HG03432 (cell line): ENCODE measurements at regions not wholly inside any gene's neighbourhood (a gene's known extent, or its start where the extent isn't known, plus 50 kb on each side); places are given as distances from the start of the nearest gene placed in this dataset.
"Not testable (repeated sequence)": the region's sequence is repeated elsewhere in the genome, so short reads cannot be mapped to it uniquely, and the experiment has no call there.

Experiments
- ATAC-seq: cut with Tn5 transposase; IDR thresholded peaks from one replicate; pipeline ENCODE4 v1.9.1; 2021; ENCODE audit warnings: mild to moderate bottlenecking, moderate library complexity; ENCODE audit not compliant: unreplicated experiment

GRCh38 chr6:131424475-131424874 is 148.6 kb upstream of the ARG1 start:
- no peak for ATAC-seq

GRCh38 chr6:131427434-131428058 is 145.5 kb upstream of the ARG1 start:
- no peak for ATAC-seq

- ATAC-seq: no peak
Observed at GRCh38 chr6:131430531-131430930, 142.5 kb upstream of the ARG1 start.

GRCh38 chr6:131431718-131432117 is 141.3 kb upstream of the ARG1 start:
- no peak for ATAC-seq

GRCh38 chr6:131433927-131434326 is 139.1 kb upstream of the ARG1 start:
- ATAC-seq: no peak

- ATAC-seq: no peak
Observed at GRCh38 chr6:131436358-131436757, 136.7 kb upstream of the ARG1 start.

- ATAC-seq: no peak
Observed at GRCh38 chr6:131443014-131443413, 130.0 kb upstream of the ARG1 start.

- ATAC-seq: no peak
Observed at GRCh38 chr6:131443514-131443913, 129.5 kb upstream of the ARG1 start.

- ATAC-seq: not testable (repeated sequence)
Observed at GRCh38 chr6:131445356-131445755, 127.7 kb upstream of the ARG1 start.

- ATAC-seq: no peak
Observed at GRCh38 chr6:131450861-131451260, 122.2 kb upstream of the ARG1 start.

GRCh38 chr6:131451321-131452144 is 121.5 kb upstream of the ARG1 start:
- ATAC-seq: no peak

GRCh38 chr6:131453803-131454202 is 119.2 kb upstream of the ARG1 start:
- ATAC-seq: no peak

GRCh38 chr6:131456565-131456964 is 116.5 kb upstream of the ARG1 start:
- no peak for ATAC-seq

GRCh38 chr6:131459005-131459404 is 114.0 kb upstream of the ARG1 start:
- ATAC-seq: no peak

- no peak for ATAC-seq
Observed at GRCh38 chr6:131460614-131461000, 112.4 kb upstream of the ARG1 start.

- no peak for ATAC-seq
Observed at GRCh38 chr6:131469130-131469529, 103.9 kb upstream of the ARG1 start.

- ATAC-seq: no peak
Observed at GRCh38 chr6:131470534-131470933, 102.5 kb upstream of the ARG1 start.

GRCh38 chr6:131471331-131471730 is 101.7 kb upstream of the ARG1 start:
- no peak for ATAC-seq

GRCh38 chr6:131473303-131473702 is 99.7 kb upstream of the ARG1 start:
- not testable (repeated sequence) for ATAC-seq

GRCh38 chr6:131476362-131476761 is 96.7 kb upstream of the ARG1 start:
- ATAC-seq: no peak

- ATAC-seq: not testable (repeated sequence)
Observed at GRCh38 chr6:131478740-131479211, 94.2 kb upstream of the ARG1 start.

GRCh38 chr6:131486608-131487007 is 86.4 kb upstream of the ARG1 start:
- no peak for ATAC-seq
